DOHH2 (cell line): ENCODE measurements at regions not wholly inside any gene's neighbourhood (a gene's known extent, or its start where the extent isn't known, plus 50 kb on each side); places are given as distances from the start of the nearest gene placed in this dataset.

Source experiments
- EZH2phosphoT487 ChIP-seq: fragments of 200-600 bp; sonication (generic); IDR thresholded peaks from 2 replicates; pipeline ENCODE4 v1.6.1; 2017; ENCODE audit warnings: borderline replicate concordance, mild to moderate bottlenecking, antibody characterized with exemption, low read length, moderate library complexity, mixed read lengths
- TF ChIP-seq, protein P1 (sequence below): fragments of 200-600 bp; sonication (generic); IDR thresholded peaks from one replicate; pipeline ENCODE4 v1.5.1; 2014; ENCODE audit warnings: antibody characterized with exemption, mild to moderate bottlenecking, low read depth, low read length; ENCODE audit not compliant: poor library complexity, severe bottlenecking

DNA sequence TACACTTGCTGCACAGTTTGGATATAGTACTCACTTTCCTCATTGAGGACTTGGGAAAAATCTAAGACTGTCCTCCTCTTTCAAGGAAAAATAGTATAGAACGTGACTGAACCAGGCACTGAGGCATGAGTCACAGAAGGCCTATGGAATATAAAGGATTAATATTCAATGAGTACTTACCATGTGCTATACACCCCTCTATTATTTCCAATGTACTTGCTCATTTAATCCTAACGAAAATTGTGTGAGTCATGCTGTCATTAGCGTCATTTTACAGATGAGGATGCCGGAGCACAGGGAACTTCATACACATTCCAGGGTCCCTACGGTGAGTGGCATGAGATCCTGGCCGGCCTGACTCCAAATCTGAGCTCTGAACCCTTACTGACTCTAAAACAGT is 2136.2 kb upstream of the TENM3 start:
- TF ChIP-seq, protein P1, sequence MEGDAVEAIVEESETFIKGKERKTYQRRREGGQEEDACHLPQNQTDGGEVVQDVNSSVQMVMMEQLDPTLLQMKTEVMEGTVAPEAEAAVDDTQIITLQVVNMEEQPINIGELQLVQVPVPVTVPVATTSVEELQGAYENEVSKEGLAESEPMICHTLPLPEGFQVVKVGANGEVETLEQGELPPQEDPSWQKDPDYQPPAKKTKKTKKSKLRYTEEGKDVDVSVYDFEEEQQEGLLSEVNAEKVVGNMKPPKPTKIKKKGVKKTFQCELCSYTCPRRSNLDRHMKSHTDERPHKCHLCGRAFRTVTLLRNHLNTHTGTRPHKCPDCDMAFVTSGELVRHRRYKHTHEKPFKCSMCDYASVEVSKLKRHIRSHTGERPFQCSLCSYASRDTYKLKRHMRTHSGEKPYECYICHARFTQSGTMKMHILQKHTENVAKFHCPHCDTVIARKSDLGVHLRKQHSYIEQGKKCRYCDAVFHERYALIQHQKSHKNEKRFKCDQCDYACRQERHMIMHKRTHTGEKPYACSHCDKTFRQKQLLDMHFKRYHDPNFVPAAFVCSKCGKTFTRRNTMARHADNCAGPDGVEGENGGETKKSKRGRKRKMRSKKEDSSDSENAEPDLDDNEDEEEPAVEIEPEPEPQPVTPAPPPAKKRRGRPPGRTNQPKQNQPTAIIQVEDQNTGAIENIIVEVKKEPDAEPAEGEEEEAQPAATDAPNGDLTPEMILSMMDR = no peak
- TF ChIP-seq EZH2phosphoT487 = no peak
